ENCODE measurements at regions not wholly inside any gene's neighbourhood (a gene's known extent, or its start where the extent isn't known, plus 50 kb on each side); places are given as distances from the start of the nearest gene placed in this dataset.
"Not testable (repeated sequence)": the region's sequence is repeated elsewhere in the genome, so short reads cannot be mapped to it uniquely, and the experiment has no call there.

GRCh38 chr2:210730672-210731071, 174.3 kb downstream of the CPS1 start:
- H3K27ac ChIP-seq: no peak overlapping the region
- no peak for ATAC-seq (replicated peaks in 6 of 8)
- peaks cover 0 to 3% of the 10 kb centered on the region in 2 donors for H3K4me1 ChIP-seq (replicated peaks in 1 of 2)
- no peak overlapping the region for H3K4me3 ChIP-seq
- whole genome bisulfite sequencing, 10 experiments: 0 to 100% (median 75%) methylated on average over 2 of the region's 2 CpGs; no CpG with 5 or more reads in 2 of the 10 experiments
- in situ Hi-C loops (cut with MboI; ENCODE audit: low pct_unique_long_range_greater_than_20kb in 2 of 9, low sequenced_read_pairs in 9 of 9, unreplicated experiment in 9 of 9): no loop called here

GRCh38 chr2:210746826-210747225, 190.4 kb downstream of the CPS1 start:
- H3K4me3 ChIP-seq; in situ Hi-C loops (cut with MboI; ENCODE audit: low pct_unique_long_range_greater_than_20kb in 2 of 9, low sequenced_read_pairs in 9 of 9, unreplicated experiment in 9 of 9); ATAC-seq (replicated peaks in 6 of 8); H3K27ac ChIP-seq; H3K4me1 ChIP-seq (replicated peaks in 1 of 2): not testable (repeated sequence)
- WGBS, 10 experiments: 0 to 80% (median 20%) methylated on average over 1 to 4 of the region's 9 CpGs; no CpG with 5 or more reads in 1 of the 10 experiments

- Histone ChIP-seq H3K4me1 (replicated peaks in 1 of 2) (no peaks in the 10 kb centered on the region), H3K27ac (no peak overlapping the region), H3K4me3 (no peak overlapping the region)
- 0 to 100% (median 66%) methylated on average over 1 to 6 of the region's 6 CpGs; no CpG with 5 or more reads in 2 of the 10 experiments for WGBS, 10 experiments
- in situ Hi-C loops (cut with MboI; ENCODE audit: low pct_unique_long_range_greater_than_20kb in 2 of 9, low sequenced_read_pairs in 9 of 9, unreplicated experiment in 9 of 9): no loop called here
- ATAC-seq (replicated peaks in 6 of 8): no peak
Measured at GRCh38 chr2:210752532-210752931, 196.1 kb downstream of the CPS1 start.

GRCh38 chr2:210753386-210753785, 197.0 kb downstream of the CPS1 start:
- 29 to 96% (median 83%) methylated on average over 1 to 3 of the region's 3 CpGs for WGBS, 10 experiments
- no peak for ATAC-seq (replicated peaks in 6 of 8)

GRCh38 chr2:210756855-210757254, 200.5 kb downstream of the CPS1 start:
- Histone ChIP-seq H3K27ac (no peak overlapping the region), H3K4me3 (no peak overlapping the region), H3K4me1 (replicated peaks in 1 of 2) (no peaks in the 10 kb centered on the region)
- in situ Hi-C loops (cut with MboI; ENCODE audit: low pct_unique_long_range_greater_than_20kb in 2 of 9, low sequenced_read_pairs in 9 of 9, unreplicated experiment in 9 of 9): no loop called here
- peak in 5 of 8 experiments; percentile 63 to 84 (median 71) for ATAC-seq (replicated peaks in 6 of 8)

More at GRCh38 chr2:210753386-210753785, 197.0 kb downstream of the CPS1 start:
- in situ Hi-C loops (cut with MboI; ENCODE audit: low pct_unique_long_range_greater_than_20kb in 2 of 9, low sequenced_read_pairs in 9 of 9, unreplicated experiment in 9 of 9): no loop called here
- Histone ChIP-seq H3K4me3 (no peak overlapping the region), H3K4me1 (replicated peaks in 1 of 2) (no peaks in the 10 kb centered on the region), H3K27ac (no peak overlapping the region)

- no peak for ATAC-seq (replicated peaks in 6 of 8)
- WGBS, 10 experiments: 11 to 83% (median 51%) methylated on average over 1 to 9 of the region's 9 CpGs; no CpG with 5 or more reads in 1 of the 10 experiments
- H3K4me1 ChIP-seq (replicated peaks in 1 of 2): no peaks in the 10 kb centered on the region
- no peak overlapping the region for H3K27ac ChIP-seq
- no peak overlapping the region for H3K4me3 ChIP-seq
- in situ Hi-C loops (cut with MboI; ENCODE audit: low pct_unique_long_range_greater_than_20kb in 2 of 9, low sequenced_read_pairs in 9 of 9, unreplicated experiment in 9 of 9): no loop called here
Measured at GRCh38 chr2:210762604-210763588, 206.5 kb downstream of the CPS1 start.

- 33 to 87% (median 70%) methylated on average over 1 to 4 of the region's 5 CpGs; no CpG with 5 or more reads in 1 of the 10 experiments for WGBS, 10 experiments
- Histone ChIP-seq H3K27ac (no peak overlapping the region), H3K4me1 (replicated peaks in 1 of 2) (no peaks in the 10 kb centered on the region), H3K4me3 (no peak overlapping the region)
- in situ Hi-C loops (cut with MboI; ENCODE audit: low pct_unique_long_range_greater_than_20kb in 2 of 9, low sequenced_read_pairs in 9 of 9, unreplicated experiment in 9 of 9): no loop called here
- no peak for ATAC-seq (replicated peaks in 6 of 8)
Measured at GRCh38 chr2:210768329-210768910, 212.0 kb downstream of the CPS1 start.

- in situ Hi-C loops (cut with MboI; ENCODE audit: low pct_unique_long_range_greater_than_20kb in 2 of 9, low sequenced_read_pairs in 9 of 9, unreplicated experiment in 9 of 9): no loop called here
- no peaks in the 10 kb centered on the region for H3K4me1 ChIP-seq (replicated peaks in 1 of 2)
- no peak overlapping the region for H3K4me3 ChIP-seq
- H3K27ac ChIP-seq: no peak overlapping the region
- no peak for ATAC-seq (replicated peaks in 6 of 8)
Measured at GRCh38 chr2:210776756-210777155, 220.4 kb downstream of the CPS1 start.

GRCh38 chr2:210782222-210782621, 225.8 kb downstream of the CPS1 start:
- Histone ChIP-seq H3K4me3 (no peak overlapping the region), H3K4me1 (replicated peaks in 1 of 2) (no peaks in the 10 kb centered on the region), H3K27ac (no peak overlapping the region)
- in situ Hi-C loops (cut with MboI; ENCODE audit: low pct_unique_long_range_greater_than_20kb in 2 of 9, low sequenced_read_pairs in 9 of 9, unreplicated experiment in 9 of 9): no loop called here
- 9 to 100% (median 91%) methylated on average over 1 to 3 of the region's 3 CpGs; no CpG with 5 or more reads in 1 of the 10 experiments for WGBS, 10 experiments
- ATAC-seq (replicated peaks in 6 of 8): no peak

- WGBS, 10 experiments: 25 to 94% (median 71%) methylated on average over 1 to 3 of the region's 4 CpGs; no CpG with 5 or more reads in 3 of the 10 experiments
- H3K4me1 ChIP-seq (replicated peaks in 1 of 2); ATAC-seq (replicated peaks in 6 of 8); H3K27ac ChIP-seq; in situ Hi-C loops (cut with MboI; ENCODE audit: low pct_unique_long_range_greater_than_20kb in 2 of 9, low sequenced_read_pairs in 9 of 9, unreplicated experiment in 9 of 9); H3K4me3 ChIP-seq: not testable (repeated sequence)
Measured at GRCh38 chr2:210787831-210788230, 231.4 kb downstream of the CPS1 start.

GRCh38 chr2:210792000-210792399, 235.6 kb downstream of the CPS1 start:
- Histone ChIP-seq H3K27ac (no peak overlapping the region), H3K4me3 (no peak overlapping the region), H3K4me1 (replicated peaks in 1 of 2) (peaks cover 0 to 2% of the 10 kb centered on the region in 2 donors)
- 19 to 100% (median 75%) methylated on average over 1 to 2 of the region's 3 CpGs; no CpG with 5 or more reads in 3 of the 10 experiments for WGBS, 10 experiments
- in situ Hi-C loops (cut with MboI; ENCODE audit: low pct_unique_long_range_greater_than_20kb in 2 of 9, low sequenced_read_pairs in 9 of 9, unreplicated experiment in 9 of 9): no loop called here
- ATAC-seq (replicated peaks in 6 of 8): peak in 4 of 8 experiments; percentile 22 to 65 (median 30)

GRCh38 chr2:210795506-210795905, 239.1 kb downstream of the CPS1 start:
- no peak overlapping the region for H3K27ac ChIP-seq
- ATAC-seq (replicated peaks in 6 of 8): no peak
- H3K4me3 ChIP-seq: no peak overlapping the region
- 40 to 100% (median 91%) methylated on average over 1 to 4 of the region's 4 CpGs for WGBS, 10 experiments
- peaks cover 0 to 17% of the 10 kb centered on the region in 2 donors for H3K4me1 ChIP-seq (replicated peaks in 1 of 2)
- in situ Hi-C loops (cut with MboI; ENCODE audit: low pct_unique_long_range_greater_than_20kb in 2 of 9, low sequenced_read_pairs in 9 of 9, unreplicated experiment in 9 of 9): no loop called here

GRCh38 chr2:210798180-210798579, 241.8 kb downstream of the CPS1 start:
- peaks cover 0 to 17% of the 10 kb centered on the region in 2 donors for H3K4me1 ChIP-seq (replicated peaks in 1 of 2)
- WGBS, 10 experiments: 0 to 71% (median 17%) methylated on average over 1 of the region's 1 CpG; no CpG with 5 or more reads in 1 of the 10 experiments
- ATAC-seq (replicated peaks in 6 of 8): peak in 5 of 8 experiments; percentile 39 to 94 (median 77)

More at GRCh38 chr2:210798180-210798579, 241.8 kb downstream of the CPS1 start:
- in situ Hi-C loops (cut with MboI; ENCODE audit: low pct_unique_long_range_greater_than_20kb in 2 of 9, low sequenced_read_pairs in 9 of 9, unreplicated experiment in 9 of 9): no loop called here
- no peak overlapping the region for H3K4me3 ChIP-seq
- no peak overlapping the region for H3K27ac ChIP-seq
